ENCODE measurements at regions not wholly inside any gene's neighbourhood (a gene's known extent, or its start where the extent isn't known, plus 50 kb on each side); places are given as distances from the start of the nearest gene placed in this dataset.

- Mint-ChIP-seq H3K9me3 (no peaks in the 10 kb centered on the region), H3K36me3 (ENCODE audit: insufficient read depth) (no peaks in the 10 kb centered on the region), H3K27me3 (ENCODE audit: low read depth) (peaks cover 4% of the 10 kb centered on the region), H3K4me1 (ENCODE audit: low read depth) (no peaks in the 10 kb centered on the region), H3K4me3 (no peak overlapping the region)
- ATAC-seq (no peak), DNase-seq (no peak)
Measured at GRCh38 chr2:19744456-19745199, 157.2 kb downstream of the TTC32 start.

- H3K36me3 Mint-ChIP-seq (ENCODE audit: insufficient read depth) = no peaks in the 10 kb centered on the region
- H3K27me3 Mint-ChIP-seq (ENCODE audit: low read depth) = peaks cover 3% of the 10 kb centered on the region
- DNase-seq (no peak), ATAC-seq (no peak)
- no peaks in the 10 kb centered on the region for H3K9me3 Mint-ChIP-seq
- H3K4me1 Mint-ChIP-seq (ENCODE audit: low read depth) = no peaks in the 10 kb centered on the region
- no peak overlapping the region for H3K4me3 Mint-ChIP-seq
Measured at GRCh38 chr2:19743641-19744040, 158.1 kb downstream of the TTC32 start.

- H3K4me1 Mint-ChIP-seq (ENCODE audit: low read depth) = no peaks in the 10 kb centered on the region
- ATAC-seq = no peak
Measured at GRCh38 chr2:19742872-19743271, 158.9 kb downstream of the TTC32 start.

GRCh38 chr2:19739256-19739655, 162.5 kb downstream of the TTC32 start:
- no peak for DNase-seq
- Mint-ChIP-seq H3K27me3 (ENCODE audit: low read depth) (peaks cover 5% of the 10 kb centered on the region), H3K4me1 (ENCODE audit: low read depth) (no peaks in the 10 kb centered on the region), H3K9me3 (no peaks in the 10 kb centered on the region), H3K36me3 (ENCODE audit: insufficient read depth) (no peaks in the 10 kb centered on the region), H3K4me3 (no peak overlapping the region)
- ATAC-seq = no peak

More at GRCh38 chr2:19742872-19743271, 158.9 kb downstream of the TTC32 start:
- no peak for DNase-seq
- Mint-ChIP-seq H3K27me3 (ENCODE audit: low read depth) (peaks cover 5% of the 10 kb centered on the region), H3K9me3 (no peaks in the 10 kb centered on the region), H3K36me3 (ENCODE audit: insufficient read depth) (no peaks in the 10 kb centered on the region), H3K4me3 (no peak overlapping the region)

GRCh38 chr2:19738707-19739106, 163.1 kb downstream of the TTC32 start:
- ATAC-seq (no peak), DNase-seq (no peak)
- Mint-ChIP-seq H3K36me3 (ENCODE audit: insufficient read depth) (no peaks in the 10 kb centered on the region), H3K27me3 (ENCODE audit: low read depth) (peaks cover 5% of the 10 kb centered on the region), H3K4me1 (ENCODE audit: low read depth) (no peaks in the 10 kb centered on the region), H3K4me3 (no peak overlapping the region), H3K9me3 (no peaks in the 10 kb centered on the region)

GRCh38 chr2:19736191-19736831, 165.5 kb downstream of the TTC32 start:
- Mint-ChIP-seq H3K27me3 (ENCODE audit: low read depth) (peaks cover 11% of the 10 kb centered on the region), H3K9me3 (no peaks in the 10 kb centered on the region), H3K4me1 (ENCODE audit: low read depth) (no peaks in the 10 kb centered on the region), H3K36me3 (ENCODE audit: insufficient read depth) (no peaks in the 10 kb centered on the region), H3K4me3 (no peak overlapping the region)
- DNase-seq (no peak), ATAC-seq (no peak)

GRCh38 chr2:19733951-19734425, 167.8 kb downstream of the TTC32 start:
- Mint-ChIP-seq H3K27me3 (ENCODE audit: low read depth) (peaks cover 11% of the 10 kb centered on the region), H3K4me1 (ENCODE audit: low read depth) (no peaks in the 10 kb centered on the region), H3K4me3 (no peak overlapping the region), H3K36me3 (ENCODE audit: insufficient read depth) (no peaks in the 10 kb centered on the region), H3K9me3 (no peaks in the 10 kb centered on the region)
- no peak for DNase-seq
- ATAC-seq = no peak

GRCh38 chr2:19733390-19733789, 168.4 kb downstream of the TTC32 start:
- Mint-ChIP-seq H3K9me3 (no peaks in the 10 kb centered on the region), H3K27me3 (ENCODE audit: low read depth) (peaks cover 11% of the 10 kb centered on the region), H3K4me1 (ENCODE audit: low read depth) (no peaks in the 10 kb centered on the region), H3K36me3 (ENCODE audit: insufficient read depth) (no peaks in the 10 kb centered on the region), H3K4me3 (no peak overlapping the region)
- no peak for ATAC-seq
- DNase-seq = no peak

GRCh38 chr2:19732255-19732654, 169.5 kb downstream of the TTC32 start:
- ATAC-seq (no peak), DNase-seq (no peak)
- no peak overlapping the region for H3K4me3 Mint-ChIP-seq
- H3K36me3 Mint-ChIP-seq (ENCODE audit: insufficient read depth) = no peaks in the 10 kb centered on the region
- no peaks in the 10 kb centered on the region for H3K9me3 Mint-ChIP-seq
- peaks cover 10% of the 10 kb centered on the region for H3K27me3 Mint-ChIP-seq (ENCODE audit: low read depth)
- no peaks in the 10 kb centered on the region for H3K4me1 Mint-ChIP-seq (ENCODE audit: low read depth)

GRCh38 chr2:19731515-19731914, 170.3 kb downstream of the TTC32 start:
- Mint-ChIP-seq H3K4me3 (no peak overlapping the region), H3K9me3 (no peaks in the 10 kb centered on the region), H3K36me3 (ENCODE audit: insufficient read depth) (no peaks in the 10 kb centered on the region), H3K4me1 (ENCODE audit: low read depth) (no peaks in the 10 kb centered on the region), H3K27me3 (ENCODE audit: low read depth) (peaks cover 10% of the 10 kb centered on the region)
- DNase-seq = no peak
- peak in 1 of 2 donors; percentile 17 for ATAC-seq

- no peak for ATAC-seq
- Mint-ChIP-seq H3K4me1 (ENCODE audit: low read depth) (no peaks in the 10 kb centered on the region), H3K4me3 (no peak overlapping the region), H3K27me3 (ENCODE audit: low read depth) (peaks cover 10% of the 10 kb centered on the region), H3K36me3 (ENCODE audit: insufficient read depth) (no peaks in the 10 kb centered on the region), H3K9me3 (no peaks in the 10 kb centered on the region)
- no peak for DNase-seq
Measured at GRCh38 chr2:19731037-19731436, 170.7 kb downstream of the TTC32 start.

GRCh38 chr2:19728125-19728524, 173.7 kb downstream of the TTC32 start:
- DNase-seq = no peak
- no peak overlapping the region for H3K4me3 Mint-ChIP-seq
- no peaks in the 10 kb centered on the region for H3K4me1 Mint-ChIP-seq (ENCODE audit: low read depth)
- no peak for ATAC-seq
- peaks cover 10% of the 10 kb centered on the region for H3K27me3 Mint-ChIP-seq (ENCODE audit: low read depth)
- no peaks in the 10 kb centered on the region for H3K9me3 Mint-ChIP-seq
- no peaks in the 10 kb centered on the region for H3K36me3 Mint-ChIP-seq (ENCODE audit: insufficient read depth)

GRCh38 chr2:19725392-19725791, 176.4 kb downstream of the TTC32 start:
- H3K4me3 Mint-ChIP-seq = no peak overlapping the region
- no peaks in the 10 kb centered on the region for H3K4me1 Mint-ChIP-seq (ENCODE audit: low read depth)
- peaks cover 8% of the 10 kb centered on the region for H3K27me3 Mint-ChIP-seq (ENCODE audit: low read depth)
- ATAC-seq (no peak), DNase-seq (no peak)
- H3K9me3 Mint-ChIP-seq = no peaks in the 10 kb centered on the region
- no peaks in the 10 kb centered on the region for H3K36me3 Mint-ChIP-seq (ENCODE audit: insufficient read depth)

GRCh38 chr2:19723021-19723420, 178.8 kb downstream of the TTC32 start:
- DNase-seq = no peak
- Mint-ChIP-seq H3K9me3 (no peaks in the 10 kb centered on the region), H3K4me3 (no peak overlapping the region), H3K27me3 (ENCODE audit: low read depth) (peaks cover 7% of the 10 kb centered on the region), H3K36me3 (ENCODE audit: insufficient read depth) (no peaks in the 10 kb centered on the region), H3K4me1 (ENCODE audit: low read depth) (no peaks in the 10 kb centered on the region)
- no peak for ATAC-seq

GRCh38 chr2:19722531-19722971, 179.2 kb downstream of the TTC32 start:
- no peak for DNase-seq
- no peaks in the 10 kb centered on the region for H3K36me3 Mint-ChIP-seq (ENCODE audit: insufficient read depth)
- ATAC-seq = no peak
- H3K27me3 Mint-ChIP-seq (ENCODE audit: low read depth) = peaks cover 7% of the 10 kb centered on the region
- H3K4me1 Mint-ChIP-seq (ENCODE audit: low read depth) = no peaks in the 10 kb centered on the region
- no peaks in the 10 kb centered on the region for H3K9me3 Mint-ChIP-seq
- no peak overlapping the region for H3K4me3 Mint-ChIP-seq
